Hepatocyte (in vitro differentiated cells): ENCODE measurements at regions not wholly inside any gene's neighbourhood (a gene's known extent, or its start where the extent isn't known, plus 50 kb on each side); places are given as distances from the start of the nearest gene placed in this dataset.

ENCODE experiments used
- CTCF ChIP-seq: fragments of 200-600 bp; sonication (generic); IDR thresholded peaks from 2 replicates; pipeline ENCODE4 v1.5.1; 2016; ENCODE audit warnings: antibody characterized with exemption, mild to moderate bottlenecking; ENCODE audit not compliant: poor library complexity
- EZH2 ChIP-seq: fragments of 200-600 bp; sonication (generic); IDR thresholded peaks from 2 replicates; pipeline ENCODE4 v1.6.1; 2016; ENCODE audit warnings: antibody characterized with exemption, mild to moderate bottlenecking, borderline replicate concordance
- EZH2phosphoT487 ChIP-seq: fragments of 200-600 bp; sonication (generic); IDR thresholded peaks from one replicate; pipeline ENCODE4 v1.6.1; 2018; ENCODE audit warnings: antibody characterized with exemption, mild to moderate bottlenecking, low read depth, moderate library complexity; ENCODE audit not compliant: unreplicated experiment, severe bottlenecking

GRCh38 chr12:89933911-89934310 is 225.3 kb upstream of the ATP2B1 start:
- TF ChIP-seq CTCF = no peak
- no peak for TF ChIP-seq EZH2phosphoT487
- TF ChIP-seq EZH2 = no peak
